ENCODE measurements at regions not wholly inside any gene's neighbourhood (a gene's known extent, or its start where the extent isn't known, plus 50 kb on each side); places are given as distances from the start of the nearest gene placed in this dataset.

- no peak for DNase-seq (ENCODE audit: extremely low read depth in 1 of 11, low read depth in 9 of 11, low spot score in 4 of 11)
These were observed 67.8 kb downstream of the CASP12 start for GRCh38 chr11:104830508-104830907.

GRCh38 chr11:104830080-104830479 lies 68.2 kb downstream of the CASP12 start:
- no peak for DNase-seq (ENCODE audit: extremely low read depth in 1 of 11, low read depth in 9 of 11, low spot score in 4 of 11)

- DNase-seq (ENCODE audit: extremely low read depth in 1 of 11, low read depth in 9 of 11, low spot score in 4 of 11): no peak
These were observed 71.5 kb downstream of the CASP12 start for GRCh38 chr11:104826772-104827171.

GRCh38 chr11:104823657-104824056 lies 74.6 kb downstream of the CASP12 start:
- DNase-seq (ENCODE audit: extremely low read depth in 1 of 11, low read depth in 9 of 11, low spot score in 4 of 11): no peak

- DNase-seq (ENCODE audit: extremely low read depth in 1 of 11, low read depth in 9 of 11, low spot score in 4 of 11): no peak
These were observed 77.8 kb downstream of the CASP12 start for GRCh38 chr11:104820431-104820830.

- DNase-seq (ENCODE audit: extremely low read depth in 1 of 11, low read depth in 9 of 11, low spot score in 4 of 11): peak in 1 of 11 donors; percentile 2
These were observed 78.7 kb downstream of the CASP12 start for GRCh38 chr11:104819603-104820002.

GRCh38 chr11:104819107-104819506 lies 79.2 kb downstream of the CASP12 start:
- no peak for DNase-seq (ENCODE audit: extremely low read depth in 1 of 11, low read depth in 9 of 11, low spot score in 4 of 11)

GRCh38 chr11:104817973-104818372 lies 80.3 kb downstream of the CASP12 start:
- peak in 1 of 11 donors; percentile 2 for DNase-seq (ENCODE audit: extremely low read depth in 1 of 11, low read depth in 9 of 11, low spot score in 4 of 11)

GRCh38 chr11:104813532-104813931 lies 84.7 kb downstream of the CASP12 start:
- no peak for DNase-seq (ENCODE audit: extremely low read depth in 1 of 11, low read depth in 9 of 11, low spot score in 4 of 11)

- no peak for DNase-seq (ENCODE audit: extremely low read depth in 1 of 11, low read depth in 9 of 11, low spot score in 4 of 11)
These were observed 86.0 kb downstream of the CASP12 start for GRCh38 chr11:104812103-104812788.

- no peak for DNase-seq (ENCODE audit: extremely low read depth in 1 of 11, low read depth in 9 of 11, low spot score in 4 of 11)
These were observed 94.5 kb downstream of the CASP12 start for GRCh38 chr11:104803776-104804175.

GRCh38 chr11:104799251-104799650 lies 99.0 kb downstream of the CASP12 start:
- no peak for DNase-seq (ENCODE audit: extremely low read depth in 1 of 11, low read depth in 9 of 11, low spot score in 4 of 11)

GRCh38 chr11:104798789-104799188 lies 99.5 kb downstream of the CASP12 start:
- DNase-seq (ENCODE audit: extremely low read depth in 1 of 11, low read depth in 9 of 11, low spot score in 4 of 11): no peak

GRCh38 chr11:104796301-104796700 lies 102.0 kb downstream of the CASP12 start:
- no peak for DNase-seq (ENCODE audit: extremely low read depth in 1 of 11, low read depth in 9 of 11, low spot score in 4 of 11)

GRCh38 chr11:104795501-104796213 lies 102.6 kb downstream of the CASP12 start:
- no peak for DNase-seq (ENCODE audit: extremely low read depth in 1 of 11, low read depth in 9 of 11, low spot score in 4 of 11)

- no peak for DNase-seq (ENCODE audit: extremely low read depth in 1 of 11, low read depth in 9 of 11, low spot score in 4 of 11)
These were observed 105.4 kb downstream of the CASP12 start for GRCh38 chr11:104792861-104793260.

- DNase-seq (ENCODE audit: extremely low read depth in 1 of 11, low read depth in 9 of 11, low spot score in 4 of 11): peak in 1 of 11 donors; percentile 8
These were observed 106.4 kb downstream of the CASP12 start for GRCh38 chr11:104791896-104792295.

GRCh38 chr11:104784684-104785460 lies 113.4 kb downstream of the CASP12 start:
- DNase-seq (ENCODE audit: extremely low read depth in 1 of 11, low read depth in 9 of 11, low spot score in 4 of 11): no peak

- DNase-seq (ENCODE audit: extremely low read depth in 1 of 11, low read depth in 9 of 11, low spot score in 4 of 11): no peak
These were observed 115.0 kb downstream of the CASP12 start for GRCh38 chr11:104783241-104783640.

GRCh38 chr11:104782377-104782754 lies 115.9 kb downstream of the CASP12 start:
- DNase-seq (ENCODE audit: extremely low read depth in 1 of 11, low read depth in 9 of 11, low spot score in 4 of 11): no peak
